GM12872 (cell line): ENCODE measurements at regions not wholly inside any gene's neighbourhood (a gene's known extent, or its start where the extent isn't known, plus 50 kb on each side); places are given as distances from the start of the nearest gene placed in this dataset.

Source experiments
- CTCF ChIP-seq: IDR thresholded peaks from 3 replicates; pipeline ENCODE4 v1.5.1; 2011; ENCODE audit warnings: low read depth, mild to moderate bottlenecking, low read length, moderate library complexity; ENCODE audit not compliant: insufficient read depth

- no peak for TF ChIP-seq CTCF
These were observed 721.9 kb downstream of the OTOL1 start for GRCh38 chr3:162218479-162218878.

GRCh38 chr3:162224746-162225145 lies 728.1 kb downstream of the OTOL1 start:
- TF ChIP-seq CTCF: no peak

- TF ChIP-seq CTCF: no peak
These were observed 740.3 kb downstream of the OTOL1 start for GRCh38 chr3:162236949-162237348.

GRCh38 chr3:162250782-162251181 lies 754.2 kb downstream of the OTOL1 start:
- no peak for TF ChIP-seq CTCF

GRCh38 chr3:162262129-162262528 lies 765.5 kb downstream of the OTOL1 start:
- no peak for TF ChIP-seq CTCF

- no peak for TF ChIP-seq CTCF
These were observed 767.0 kb downstream of the OTOL1 start for GRCh38 chr3:162263596-162263995.

- no peak for TF ChIP-seq CTCF
These were observed 773.2 kb downstream of the OTOL1 start for GRCh38 chr3:162269636-162270458.
